Endothelial cell of umbilical vein (primary cell): ENCODE measurements at regions not wholly inside any gene's neighbourhood (a gene's known extent, or its start where the extent isn't known, plus 50 kb on each side); places are given as distances from the start of the nearest gene placed in this dataset.

Experiments used
- BruUV-seq: library from RNA; stranded (reverse); fragments of 400-500 nt; replicated peaks from 2 replicates; lab custom pipeline; 2021; lab: Mats Ljungman, UMichigan
- CTCF ChIA-PET: fragments of 300-600, 350-600 bp; sonication (Branson Sonifier 250); formaldehyde crosslinking; loops from one replicate; lab custom pipeline; 2021; ENCODE audit warnings: antibody characterized with exemption, inconsistent platforms; lab: Charles Lee
- POLR2A ChIA-PET: fragments of 300-600, 350-600 bp; sonication (Branson Sonifier 250); formaldehyde crosslinking; loops from one replicate; lab custom pipeline; 2021; ENCODE audit warnings: antibody characterized with exemption, inconsistent platforms; lab: Charles Lee
- DNase-seq: peaks from one replicate; pipeline ENCODE4 v3.0.0-alpha.2; 2011; ENCODE audit warnings: low read depth, low spot score
- FAIRE-seq: peaks from 2 replicates; lab custom pipeline; 2011; peaks lifted over from hg19 to GRCh38; lab: Jason Lieb, UNC
- H2AFZ ChIP-seq: 2 replicates; pipeline ENCODE4 v1.6.0; 2012; ENCODE audit warnings: low read depth, low read length, control low read depth, inconsistent platforms
- H3K27ac ChIP-seq: 2 replicates; pipeline ENCODE4 v1.5.1; 2011; ENCODE audit warnings: low read depth, mild to moderate bottlenecking, control low read depth, low read length, moderate library complexity; ENCODE audit not compliant: insufficient read depth
- H3K27me3 ChIP-seq, 2 experiments: 2 replicates each; pipeline versions ENCODE4 v1.6.0 to v1.6.1; 2011; ENCODE audit warnings: low read length in 2 of 2, mixed read lengths in 1 of 2; ENCODE audit not compliant: control insufficient read depth in 2 of 2, insufficient read depth in 2 of 2
- H3K36me3 ChIP-seq, 2 experiments: 2 replicates in 1 of 2; 3 replicates in 1 of 2; pipeline ENCODE4 v1.5.1; 2011; ENCODE audit warnings: low read length in 2 of 2, mild to moderate bottlenecking in 1 of 2, moderate library complexity in 1 of 2; ENCODE audit not compliant: control insufficient read depth in 2 of 2, insufficient read depth in 2 of 2; ENCODE audit errors: extremely low read depth in 1 of 2
- H3K4me1 ChIP-seq: 3 replicates; pipeline ENCODE4 v1.5.1; 2011; ENCODE audit warnings: mild to moderate bottlenecking, low read length; ENCODE audit not compliant: control insufficient read depth, insufficient read depth; ENCODE audit errors: extremely low read depth
- H3K4me2 ChIP-seq: 2 replicates; pipeline ENCODE4 v1.6.1; 2011; ENCODE audit warnings: low read length, control low read depth, mixed read lengths; ENCODE audit not compliant: insufficient read depth
- H3K4me3 ChIP-seq, 3 experiments: fragments of 200-600 bp in 1 of 3; sonication (generic), shearing (Covaris generic) in 1 of 3; replicated peaks in 1 of 3; 2 replicates each; pipeline ENCODE4 v1.5.1; 2011 to 2016; ENCODE audit warnings: control low read depth in 3 of 3, low read length in 3 of 3, mild to moderate bottlenecking in 2 of 3, inconsistent platforms in 1 of 3, low read depth in 1 of 3, moderate library complexity in 1 of 3; ENCODE audit not compliant: insufficient read depth in 1 of 3
- H3K79me2 ChIP-seq: 2 replicates; pipeline ENCODE4 v1.6.0; 2012; ENCODE audit warnings: low read length, inconsistent platforms; ENCODE audit not compliant: control insufficient read depth, insufficient read depth
- H3K9ac ChIP-seq: replicated peaks from 2 replicates; pipeline ENCODE3; 2011; ENCODE audit warnings: low read length, control low read depth; ENCODE audit not compliant: insufficient read depth; ENCODE audit errors: extremely low read depth
- H3K9me1 ChIP-seq: replicated peaks from 3 replicates; pipeline ENCODE4 v1.6.0; 2011; ENCODE audit warnings: mild to moderate bottlenecking, low read length; ENCODE audit not compliant: control insufficient read depth, insufficient read depth; ENCODE audit errors: extremely low read depth
- H3K9me3 ChIP-seq: replicated peaks from 2 replicates; pipeline ENCODE4 v1.5.1; 2012; ENCODE audit warnings: low read length, inconsistent platforms; ENCODE audit not compliant: control insufficient read depth, insufficient read depth
- H4K20me1 ChIP-seq: replicated peaks from 2 replicates; pipeline ENCODE3; 2011; ENCODE audit warnings: mild to moderate bottlenecking, low read length; ENCODE audit not compliant: control insufficient read depth, insufficient read depth; ENCODE audit errors: extremely low read depth
- CTCF ChIP-seq, 2 donors: IDR thresholded peaks; 1 replicate in 1 of 2; 2 replicates in 1 of 2; pipeline ENCODE4 v1.5.1; 2011; ENCODE audit warnings: low read length in 2 of 2, mild to moderate bottlenecking in 2 of 2, moderate library complexity in 2 of 2, control low read depth in 1 of 2, inconsistent platforms in 1 of 2, low read depth in 1 of 2; ENCODE audit not compliant: insufficient read depth in 1 of 2; ENCODE audit errors: extremely low read depth in 1 of 2
- EZH2 ChIP-seq: IDR thresholded peaks from 2 replicates; pipeline ENCODE4 v1.6.1; 2012; ENCODE audit warnings: borderline replicate concordance, low read depth, mild to moderate bottlenecking, moderate library complexity, low read length, inconsistent platforms; ENCODE audit not compliant: severe bottlenecking
- FOS ChIP-seq: IDR thresholded peaks from 2 replicates; pipeline ENCODE4 v1.6.1; 2011; ENCODE audit warnings: mild to moderate bottlenecking, low read length, moderate library complexity, borderline replicate concordance; ENCODE audit not compliant: insufficient read depth
- GATA2 ChIP-seq: IDR thresholded peaks from 2 replicates; pipeline ENCODE4 v1.7.0; 2011; ENCODE audit warnings: low read depth, mild to moderate bottlenecking, moderate library complexity, mixed read lengths, low read length; ENCODE audit not compliant: insufficient read length, insufficient read depth
- JUN ChIP-seq: IDR thresholded peaks from 2 replicates; pipeline ENCODE4 v1.6.1; 2011; ENCODE audit warnings: borderline replicate concordance, low read depth; ENCODE audit not compliant: insufficient read length, insufficient read depth
- MAX ChIP-seq: IDR thresholded peaks from 2 replicates; pipeline ENCODE4 v1.6.1; 2011; ENCODE audit not compliant: insufficient read depth, insufficient read length
- MYC ChIP-seq: IDR thresholded peaks from one replicate; pipeline ENCODE4 v1.6.1; 2011; ENCODE audit warnings: mild to moderate bottlenecking, low read depth, low read length
- POLR2A ChIP-seq: IDR thresholded peaks from 2 replicates; pipeline ENCODE4 v1.6.1; 2012; ENCODE audit warnings: low read depth, mild to moderate bottlenecking, control low read depth, low read length
- POLR2AphosphoS5 ChIP-seq: IDR thresholded peaks from 2 replicates; pipeline ENCODE4 v1.6.1; 2012; ENCODE audit warnings: low read depth, mild to moderate bottlenecking, control low read depth, low read length, moderate library complexity; ENCODE audit not compliant: insufficient read depth
- dilution Hi-C: fragments of 300-500 bp; cut with MboI; formaldehyde crosslinking; loops from one replicate; pipeline ENCODE4 v1.15.0; 2019; ENCODE audit warnings: low sequenced_read_pairs; ENCODE audit not compliant: extremely low pct_ligation_motif_present
- intact Hi-C: fragments of 100-400 bp; cut with micrococcal nuclease; formaldehyde crosslinking; loops from one replicate; pipeline ENCODE4 v1.10.0; 2022

- Histone ChIP-seq H2AFZ (no peak overlapping the region), H3K79me2 (no peaks in the 10 kb centered on the region), H3K9ac (no peak overlapping the region), H3K4me3 (no peak overlapping the region), H3K27ac (no peak overlapping the region), H3K27me3 (no peaks in the 10 kb centered on the region), H3K9me1 (no peaks in the 10 kb centered on the region), H3K4me2 (no peak overlapping the region), H3K36me3 (no peaks in the 10 kb centered on the region), H3K9me3 (no peaks in the 10 kb centered on the region), H3K4me1 (no peaks in the 10 kb centered on the region), H4K20me1 (no peaks in the 10 kb centered on the region)
- intact Hi-C loops: no loop called here
- no TSS peak for BruUV-seq
- POLR2A ChIA-PET: no interaction called here
- dilution Hi-C loops: no loop called here
- no peak for DNase-seq
- no peak for FAIRE-seq
- no peak for TF ChIP-seq GATA2
- no peak for TF ChIP-seq FOS
- TF ChIP-seq JUN: no peak
- CTCF ChIA-PET: no interaction called here
Observed at GRCh38 chr4:23516716-23517115, 373.1 kb downstream of the PPARGC1A start.

- no peaks in the 10 kb centered on the region for H3K27me3 ChIP-seq
- H4K20me1 ChIP-seq: no peaks in the 10 kb centered on the region
- H3K79me2 ChIP-seq: no peaks in the 10 kb centered on the region
- TF ChIP-seq FOS (no peak), POLR2AphosphoS5 (no peak), MAX (no peak), EZH2 (no peak), MYC (no peak), POLR2A (no peak), GATA2 (no peak), JUN (no peak), CTCF (IDR thresholded peaks at IDR 0.05; ENCODE audit: extremely low read depth in 1 of 2, insufficient read depth in 1 of 2, low read depth in 1 of 2, low read length in 2 of 2) (no peak)
- H3K4me1 ChIP-seq: no peaks in the 10 kb centered on the region
- BruUV-seq: no TSS peak
- intact Hi-C loops: no loop called here
- H3K27ac ChIP-seq: no peak overlapping the region
- H3K9ac ChIP-seq: no peak overlapping the region
- ChIA-PET POLR2A (no interaction called here), CTCF (no interaction called here)
- H3K9me1 ChIP-seq: no peaks in the 10 kb centered on the region
- H3K36me3 ChIP-seq: no peaks in the 10 kb centered on the region
- H3K9me3 ChIP-seq: no peaks in the 10 kb centered on the region
- DNase-seq (no peak), FAIRE-seq (no peak)
- dilution Hi-C loops: no loop called here
- no peak overlapping the region for H3K4me3 ChIP-seq
- no peak overlapping the region for H2AFZ ChIP-seq
- H3K4me2 ChIP-seq: no peak overlapping the region
Observed at GRCh38 chr4:23504083-23504482, 385.8 kb downstream of the PPARGC1A start.
